ENCODE measurements at regions not wholly inside any gene's neighbourhood (a gene's known extent, or its start where the extent isn't known, plus 50 kb on each side); places are given as distances from the start of the nearest gene placed in this dataset.
"Not testable (repeated sequence)": the region's sequence is repeated elsewhere in the genome, so short reads cannot be mapped to it uniquely, and the experiment has no call there.

DNA sequence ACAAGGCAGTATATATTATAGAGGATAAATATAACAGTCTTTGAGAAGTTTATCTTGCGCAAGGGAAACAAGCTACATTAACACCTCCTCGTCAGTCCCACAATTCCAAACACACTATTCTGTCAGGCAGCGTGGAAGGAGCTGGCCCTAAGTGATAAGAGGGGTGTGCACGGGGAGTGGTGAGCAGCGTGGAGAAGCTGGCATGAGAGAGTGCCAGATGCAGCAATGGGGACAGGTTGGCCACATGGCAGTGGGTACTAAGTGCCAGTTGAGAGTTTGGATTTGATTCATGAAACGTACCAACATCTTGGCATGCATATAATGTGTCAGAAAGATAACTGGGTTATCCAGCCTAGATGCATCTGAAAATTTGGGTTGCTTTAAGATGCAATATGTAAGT is 460.2 kb downstream of the ICE1 start:
- no peak for DNase-seq (ENCODE audit: low read depth in 2 of 2)
- TF ChIP-seq, protein P1, sequence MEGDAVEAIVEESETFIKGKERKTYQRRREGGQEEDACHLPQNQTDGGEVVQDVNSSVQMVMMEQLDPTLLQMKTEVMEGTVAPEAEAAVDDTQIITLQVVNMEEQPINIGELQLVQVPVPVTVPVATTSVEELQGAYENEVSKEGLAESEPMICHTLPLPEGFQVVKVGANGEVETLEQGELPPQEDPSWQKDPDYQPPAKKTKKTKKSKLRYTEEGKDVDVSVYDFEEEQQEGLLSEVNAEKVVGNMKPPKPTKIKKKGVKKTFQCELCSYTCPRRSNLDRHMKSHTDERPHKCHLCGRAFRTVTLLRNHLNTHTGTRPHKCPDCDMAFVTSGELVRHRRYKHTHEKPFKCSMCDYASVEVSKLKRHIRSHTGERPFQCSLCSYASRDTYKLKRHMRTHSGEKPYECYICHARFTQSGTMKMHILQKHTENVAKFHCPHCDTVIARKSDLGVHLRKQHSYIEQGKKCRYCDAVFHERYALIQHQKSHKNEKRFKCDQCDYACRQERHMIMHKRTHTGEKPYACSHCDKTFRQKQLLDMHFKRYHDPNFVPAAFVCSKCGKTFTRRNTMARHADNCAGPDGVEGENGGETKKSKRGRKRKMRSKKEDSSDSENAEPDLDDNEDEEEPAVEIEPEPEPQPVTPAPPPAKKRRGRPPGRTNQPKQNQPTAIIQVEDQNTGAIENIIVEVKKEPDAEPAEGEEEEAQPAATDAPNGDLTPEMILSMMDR (IDR thresholded peaks at IDR 0.05; ENCODE audit: low read depth, low read length): no peak
- no peak overlapping the region for H3K4me3 ChIP-seq (replicated peaks in 1 of 2; ENCODE audit: low read depth in 2 of 2, low read length in 2 of 2)

DNA sequence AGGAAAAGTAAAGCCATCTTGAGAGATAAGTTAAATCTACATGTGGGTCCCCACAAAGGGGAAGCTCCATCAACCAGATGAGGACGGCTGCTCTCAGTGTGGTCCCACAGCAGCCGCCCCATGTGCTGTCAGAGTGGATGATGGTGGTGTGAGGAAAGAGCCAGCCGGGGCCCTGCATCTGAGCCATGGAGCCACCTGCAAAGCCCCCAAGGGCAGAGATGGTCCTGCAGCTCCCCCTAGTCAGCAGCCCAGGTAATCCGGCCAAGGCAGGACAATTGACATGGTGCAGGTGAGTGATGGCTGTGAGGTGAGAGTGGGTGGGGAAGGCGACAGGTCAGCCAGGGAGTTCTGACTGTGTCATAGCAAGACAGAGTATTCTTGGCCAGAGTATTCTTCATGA is 458.8 kb downstream of the ICE1 start:
- no peak for DNase-seq (ENCODE audit: low read depth in 2 of 2)
- no peak overlapping the region for H3K4me3 ChIP-seq (replicated peaks in 1 of 2; ENCODE audit: low read depth in 2 of 2, low read length in 2 of 2)
- TF ChIP-seq, protein P1 (IDR thresholded peaks at IDR 0.05; ENCODE audit: low read depth, low read length): no peak

DNA sequence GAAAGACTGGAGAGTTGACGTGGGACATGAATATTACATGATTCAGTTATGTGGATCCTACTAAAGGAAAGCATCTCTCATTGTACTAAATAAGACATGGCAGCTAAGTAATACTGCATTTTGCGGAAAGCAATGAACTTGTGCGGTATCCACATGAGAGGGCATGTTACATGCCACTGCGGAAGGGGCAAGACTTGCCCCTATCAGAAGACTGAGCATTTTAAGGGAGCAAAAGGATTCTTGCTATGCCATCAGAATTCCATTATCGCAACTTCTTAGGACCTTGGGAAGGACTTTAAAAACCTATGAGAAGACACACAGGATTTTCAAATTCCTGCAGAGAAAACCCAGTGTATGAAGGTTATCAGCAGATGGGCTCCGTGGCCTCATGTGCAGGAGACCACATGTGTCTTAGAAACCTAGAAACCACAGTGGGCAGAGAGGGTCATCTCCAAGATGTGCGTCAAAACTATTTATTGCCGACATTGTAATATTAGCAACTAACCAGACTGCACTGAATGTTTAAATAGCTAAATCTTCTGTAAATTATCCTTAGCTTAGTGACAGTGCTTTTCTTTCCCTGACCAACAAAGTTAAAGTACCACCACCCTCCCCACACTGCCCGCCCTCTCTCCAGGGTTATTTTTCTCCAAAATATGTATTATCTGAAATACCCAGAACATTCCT is 457.7 kb downstream of the ICE1 start:
- H3K4me3 ChIP-seq (replicated peaks in 1 of 2; ENCODE audit: low read depth in 2 of 2, low read length in 2 of 2): no peak overlapping the region

DNA sequence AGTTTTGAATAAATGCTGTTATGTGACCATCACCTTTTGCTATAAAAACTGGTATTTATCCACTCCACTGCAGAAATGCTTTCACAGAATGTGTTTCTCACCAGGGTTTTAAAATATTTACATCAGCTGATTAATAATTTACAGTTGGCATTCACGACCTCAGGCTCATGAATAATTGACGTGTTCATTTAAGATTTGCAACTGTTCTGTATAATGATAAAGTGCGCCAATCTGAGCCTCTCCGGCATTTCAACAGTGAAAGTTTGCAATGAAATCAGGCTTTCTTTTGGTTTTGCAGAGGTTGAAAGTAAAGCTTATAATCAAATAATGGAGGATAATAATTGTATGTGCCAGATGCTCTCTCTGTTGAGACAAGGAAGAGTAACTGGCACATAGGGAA is 434.9 kb downstream of the ICE1 start:
- TF ChIP-seq, protein P1 (IDR thresholded peaks at IDR 0.05; ENCODE audit: low read depth, low read length): no peak
- DNase-seq (ENCODE audit: low read depth in 2 of 2): no peak
- no peak overlapping the region for H3K4me3 ChIP-seq (replicated peaks in 1 of 2; ENCODE audit: low read depth in 2 of 2, low read length in 2 of 2)

More for the DNA sequence above, 457.7 kb downstream of the ICE1 start:
- TF ChIP-seq, protein P1 (IDR thresholded peaks at IDR 0.05; ENCODE audit: low read depth, low read length): no peak
- DNase-seq (ENCODE audit: low read depth in 2 of 2): no peak

DNA sequence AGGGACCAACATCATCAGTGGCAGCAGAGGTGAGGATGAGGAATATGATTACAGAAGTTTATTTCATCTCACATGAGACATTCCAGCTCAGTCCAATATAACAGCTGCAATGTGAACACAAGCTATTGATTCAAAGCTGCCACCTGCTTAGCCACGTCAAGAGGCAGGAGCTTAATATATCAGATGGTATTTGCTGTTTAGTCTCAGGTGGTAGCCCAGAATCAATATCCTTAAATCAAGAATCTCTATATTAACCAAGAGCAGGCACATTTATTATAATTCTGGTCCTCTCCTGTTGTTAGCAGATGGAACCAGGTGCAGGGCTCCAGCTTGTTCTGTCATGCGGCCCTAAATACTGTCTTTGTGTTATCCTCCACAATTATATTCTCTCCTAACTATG is 431.6 kb downstream of the ICE1 start:
- no peak for DNase-seq (ENCODE audit: low read depth in 2 of 2)
- TF ChIP-seq, protein P1 (IDR thresholded peaks at IDR 0.05; ENCODE audit: low read depth, low read length): no peak
- H3K4me3 ChIP-seq (replicated peaks in 1 of 2; ENCODE audit: low read depth in 2 of 2, low read length in 2 of 2): no peak overlapping the region

DNA sequence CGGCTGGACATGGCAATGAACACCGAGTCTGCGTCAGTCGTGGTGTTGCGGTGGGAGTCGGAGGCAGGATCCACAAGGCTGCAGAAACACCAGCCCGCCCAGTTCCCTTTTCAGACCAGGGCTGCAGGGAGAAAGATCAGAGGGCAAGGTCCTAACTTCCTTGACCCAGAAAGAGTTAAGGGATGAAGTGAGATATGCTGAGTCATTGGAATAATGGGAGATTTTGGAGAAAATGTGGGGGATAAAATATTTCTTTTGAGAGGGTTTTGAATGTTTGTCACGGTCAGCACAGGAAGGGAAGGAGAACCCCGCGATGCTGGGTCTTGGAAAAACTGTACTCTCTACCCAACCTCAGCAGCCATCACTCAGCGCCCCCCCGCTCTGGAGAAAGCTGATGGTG is 416.0 kb downstream of the ICE1 start:
- H3K4me3 ChIP-seq (replicated peaks in 1 of 2; ENCODE audit: low read depth in 2 of 2, low read length in 2 of 2): no peak overlapping the region
- no peak for DNase-seq (ENCODE audit: low read depth in 2 of 2)
- TF ChIP-seq, protein P1 (IDR thresholded peaks at IDR 0.05; ENCODE audit: low read depth, low read length): no peak

DNA sequence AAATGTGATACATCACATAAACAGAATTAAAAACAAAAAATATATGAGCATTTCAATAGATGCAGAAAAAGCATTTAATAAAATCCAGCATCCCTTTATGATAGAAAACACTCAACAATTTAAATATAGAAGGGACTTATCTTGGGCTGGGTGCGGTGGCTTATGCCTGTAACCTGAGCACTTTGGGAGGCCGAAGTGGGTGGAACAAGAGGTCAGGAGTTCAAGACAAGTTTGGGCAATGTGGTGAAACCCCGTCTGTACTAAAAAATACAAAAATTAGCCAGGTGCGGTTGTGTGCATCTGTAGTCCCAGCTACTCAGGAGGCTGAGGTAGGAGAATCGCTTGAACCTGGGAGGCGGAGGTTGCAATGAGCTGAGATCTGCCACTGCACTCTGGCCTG is 409.1 kb downstream of the ICE1 start:
- not testable (repeated sequence) for H3K4me3 ChIP-seq (replicated peaks in 1 of 2; ENCODE audit: low read depth in 2 of 2, low read length in 2 of 2); DNase-seq (ENCODE audit: low read depth in 2 of 2)
